ENCODE measurements at regions not wholly inside any gene's neighbourhood (a gene's known extent, or its start where the extent isn't known, plus 50 kb on each side); places are given as distances from the start of the nearest gene placed in this dataset.
"Not testable (repeated sequence)": the region's sequence is repeated elsewhere in the genome, so short reads cannot be mapped to it uniquely, and the experiment has no call there.

GRCh38 chr6:28607990-28608389 lies 82.3 kb downstream of the GPX5 start:
- ChIA-PET CTCF (no interaction called here), POLR2A (no interaction called here)
- H3K4me3 ChIP-seq (ENCODE audit: low read depth, low read length), result no peak overlapping the region
- H3K9me3 ChIP-seq (ENCODE audit: control insufficient read depth, insufficient read depth, low read length), result no peaks in the 10 kb centered on the region
- DNase-seq (ENCODE audit: low read depth, low spot score), result no peak
- no peak overlapping the region for H3K27ac ChIP-seq (ENCODE audit: low read depth, low read length)
- no peaks in the 10 kb centered on the region for H3K27me3 ChIP-seq (ENCODE audit: control insufficient read depth, insufficient read depth, low read length)
- no peak for TF ChIP-seq CTCF (IDR thresholded peaks at IDR 0.05; ENCODE audit: low read depth, low read length)

- H3K27me3 ChIP-seq (ENCODE audit: control insufficient read depth, insufficient read depth, low read length), result no peaks in the 10 kb centered on the region
- H3K9me3 ChIP-seq (ENCODE audit: control insufficient read depth, insufficient read depth, low read length), result no peaks in the 10 kb centered on the region
- no peak overlapping the region for H3K27ac ChIP-seq (ENCODE audit: low read depth, low read length)
- ChIA-PET CTCF (no interaction called here), POLR2A (no interaction called here)
- H3K4me3 ChIP-seq (ENCODE audit: low read depth, low read length), result no peak overlapping the region
- no peak for DNase-seq (ENCODE audit: low read depth, low spot score)
- TF ChIP-seq CTCF (IDR thresholded peaks at IDR 0.05; ENCODE audit: low read depth, low read length), result no peak
Observed at GRCh38 chr6:28609672-28610071, 84.0 kb downstream of the GPX5 start.

GRCh38 chr6:28615616-28615954 lies 89.9 kb downstream of the GPX5 start:
- H3K4me3 ChIP-seq (ENCODE audit: low read depth, low read length), result no peak overlapping the region
- H3K27me3 ChIP-seq (ENCODE audit: control insufficient read depth, insufficient read depth, low read length), result no peaks in the 10 kb centered on the region
- CTCF ChIA-PET, result no interaction called here
- no peaks in the 10 kb centered on the region; the same call in 1 of the 2 replicates for H3K9me3 ChIP-seq (ENCODE audit: control insufficient read depth, insufficient read depth, low read length)
- no peak overlapping the region for H3K27ac ChIP-seq (ENCODE audit: low read depth, low read length)
- no peak for TF ChIP-seq CTCF (IDR thresholded peaks at IDR 0.05; ENCODE audit: low read depth, low read length)
- POLR2A ChIA-PET, result no interaction called here
- no peak for DNase-seq (ENCODE audit: low read depth, low spot score)

- no peaks in the 10 kb centered on the region for H3K27me3 ChIP-seq (ENCODE audit: control insufficient read depth, insufficient read depth, low read length)
- TF ChIP-seq CTCF (IDR thresholded peaks at IDR 0.05; ENCODE audit: low read depth, low read length), result no peak
- ChIA-PET CTCF (no interaction called here), POLR2A (no interaction called here)
- H3K4me3 ChIP-seq (ENCODE audit: low read depth, low read length), result no peak overlapping the region
- no peaks in the 10 kb centered on the region; the same call in 1 of the 2 replicates for H3K9me3 ChIP-seq (ENCODE audit: control insufficient read depth, insufficient read depth, low read length)
- no peak overlapping the region for H3K27ac ChIP-seq (ENCODE audit: low read depth, low read length)
- DNase-seq (ENCODE audit: low read depth, low spot score), result no peak
Observed at GRCh38 chr6:28615955-28616747, 90.5 kb downstream of the GPX5 start.

GRCh38 chr6:28618898-28619555 lies 93.3 kb downstream of the GPX5 start:
- Histone ChIP-seq H3K27ac (ENCODE audit: low read depth, low read length) (no peak overlapping the region), H3K9me3 (ENCODE audit: control insufficient read depth, insufficient read depth, low read length) (no peaks in the 10 kb centered on the region; the same call in 1 of the 2 replicates), H3K27me3 (ENCODE audit: control insufficient read depth, insufficient read depth, low read length) (no peaks in the 10 kb centered on the region), H3K4me3 (ENCODE audit: low read depth, low read length) (no peak overlapping the region)
- TF ChIP-seq CTCF (IDR thresholded peaks at IDR 0.05; ENCODE audit: low read depth, low read length), result no peak
- CTCF ChIA-PET, result no interaction called here
- DNase-seq (ENCODE audit: low read depth, low spot score), result no peak
- POLR2A ChIA-PET, result no interaction called here

GRCh38 chr6:28621268-28621667 lies 95.6 kb downstream of the GPX5 start:
- CTCF ChIA-PET; DNase-seq (ENCODE audit: low read depth, low spot score); POLR2A ChIA-PET; H3K9me3 ChIP-seq (ENCODE audit: control insufficient read depth, insufficient read depth, low read length); H3K27ac ChIP-seq (ENCODE audit: low read depth, low read length); H3K4me3 ChIP-seq (ENCODE audit: low read depth, low read length); H3K27me3 ChIP-seq (ENCODE audit: control insufficient read depth, insufficient read depth, low read length): not testable (repeated sequence)

- DNase-seq (ENCODE audit: low read depth, low spot score); H3K4me3 ChIP-seq (ENCODE audit: low read depth, low read length); POLR2A ChIA-PET; H3K27me3 ChIP-seq (ENCODE audit: control insufficient read depth, insufficient read depth, low read length); CTCF ChIA-PET; H3K27ac ChIP-seq (ENCODE audit: low read depth, low read length); H3K9me3 ChIP-seq (ENCODE audit: control insufficient read depth, insufficient read depth, low read length): not testable (repeated sequence)
Observed at GRCh38 chr6:28623242-28623641, 97.6 kb downstream of the GPX5 start.
